GM03348 (cell line): ENCODE measurements at regions not wholly inside any gene's neighbourhood (a gene's known extent, or its start where the extent isn't known, plus 50 kb on each side); places are given as distances from the start of the nearest gene placed in this dataset.
A peak's percentile ranks its signal among the peaks of the same experiment; 100 is the strongest.

Source experiments
- DNase-seq: peaks from one replicate; pipeline ENCODE4 v3.0.0; 2012; ENCODE audit warnings: low spot score

DNA sequence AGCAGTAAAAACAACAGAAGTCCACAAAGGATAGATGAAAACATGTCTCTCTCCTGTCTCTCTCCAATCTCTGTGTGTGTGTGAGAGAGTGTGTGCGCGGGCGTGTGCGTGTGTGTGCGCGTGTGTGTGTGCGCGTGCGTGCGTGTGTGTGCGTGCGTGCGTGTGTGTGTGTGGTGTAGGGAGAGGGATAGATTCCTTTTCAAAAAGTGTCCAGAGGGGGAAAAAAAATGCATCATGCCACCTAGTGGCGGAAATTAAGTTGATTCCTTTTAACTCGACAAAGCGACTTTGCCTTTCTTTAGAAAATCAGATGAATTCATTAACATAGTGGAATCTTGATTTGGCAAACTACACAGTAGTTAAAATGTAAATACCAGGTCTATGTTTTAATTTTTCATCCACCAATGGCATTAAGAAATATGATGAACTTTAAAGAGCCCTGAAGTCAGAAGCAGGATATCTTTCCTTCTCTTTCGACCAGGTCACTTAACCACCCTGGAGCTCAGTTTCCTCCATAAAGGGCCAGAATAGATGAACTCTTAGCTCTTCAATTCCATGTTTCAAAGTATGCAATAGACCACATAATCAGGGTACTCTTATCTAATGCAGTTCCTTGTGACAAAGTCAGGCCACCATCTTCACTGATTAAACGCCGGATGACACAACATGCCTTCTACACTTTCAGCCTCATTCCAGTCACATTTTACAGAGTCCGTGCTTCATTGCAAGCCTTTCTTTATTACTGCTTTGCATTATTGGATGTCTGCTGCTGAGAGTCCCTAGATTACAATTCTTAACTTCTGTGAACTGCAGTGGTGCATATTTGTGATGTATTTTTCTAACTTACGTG, 162.8 kb downstream of the FBXO8 start:
- peak; percentile 80 for DNase-seq

DNA sequence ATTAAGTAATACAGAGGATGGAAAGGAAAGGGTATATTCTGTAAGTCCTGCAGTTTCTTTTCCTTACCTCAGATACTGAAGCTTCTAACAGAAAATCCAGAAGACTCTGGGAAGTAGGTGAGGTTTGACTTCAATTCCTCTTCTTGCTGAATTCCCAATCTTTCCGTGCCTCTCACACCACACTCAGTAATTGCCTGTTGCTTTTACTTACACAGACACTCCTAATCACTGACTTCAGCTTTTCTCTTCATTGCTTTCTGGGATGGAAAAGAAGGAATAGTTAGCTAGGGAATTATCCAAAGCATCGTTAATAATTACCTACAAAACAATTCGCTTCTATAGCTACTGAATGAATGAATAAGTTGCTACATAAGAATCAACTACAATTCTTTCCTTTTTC, 163.6 kb downstream of the FBXO8 start:
- DNase-seq = no peak

DNA sequence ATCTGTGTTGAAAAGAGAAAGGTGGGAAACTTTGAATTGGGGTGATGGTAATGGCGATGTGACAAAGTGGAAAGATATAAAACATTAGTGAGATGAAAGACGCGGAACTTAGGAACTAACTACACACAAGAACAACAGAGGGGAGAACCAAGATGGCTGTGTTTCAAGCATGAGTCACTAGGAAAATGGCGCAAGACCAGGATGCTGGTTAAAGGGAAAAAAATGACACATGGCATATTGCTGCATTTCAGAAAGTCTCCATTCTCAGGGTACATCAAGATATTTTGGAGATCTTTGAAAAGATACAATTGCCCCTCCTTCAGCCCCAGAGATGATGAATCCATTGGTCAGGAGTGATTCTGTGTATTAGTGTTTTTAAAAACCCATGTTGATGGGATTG, 164.4 kb downstream of the FBXO8 start:
- peak; percentile 51 for DNase-seq

- DNase-seq = no peak
Measured at GRCh38 chr4:174118171-174118570, 165.3 kb downstream of the FBXO8 start.

DNA sequence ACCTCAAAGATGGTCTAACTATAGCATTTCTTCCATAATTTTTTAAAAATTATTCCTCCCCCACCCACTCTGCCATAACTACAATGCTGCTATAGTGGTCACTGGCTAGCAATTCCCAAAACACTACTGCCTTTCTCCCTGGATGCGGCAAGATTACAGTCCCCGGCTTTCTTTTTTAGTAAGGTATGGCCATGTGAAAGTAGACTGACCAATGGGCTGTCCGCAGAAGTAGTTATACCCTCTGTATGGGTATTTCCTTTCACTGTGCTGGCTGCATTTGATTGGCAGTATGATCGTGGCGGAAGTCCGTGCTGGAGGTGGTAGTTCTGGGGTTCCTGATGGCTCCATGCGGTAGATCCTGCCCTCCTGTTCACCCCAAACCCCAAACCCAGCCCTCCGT, 166.0 kb downstream of the FBXO8 start:
- DNase-seq = no peak

DNA sequence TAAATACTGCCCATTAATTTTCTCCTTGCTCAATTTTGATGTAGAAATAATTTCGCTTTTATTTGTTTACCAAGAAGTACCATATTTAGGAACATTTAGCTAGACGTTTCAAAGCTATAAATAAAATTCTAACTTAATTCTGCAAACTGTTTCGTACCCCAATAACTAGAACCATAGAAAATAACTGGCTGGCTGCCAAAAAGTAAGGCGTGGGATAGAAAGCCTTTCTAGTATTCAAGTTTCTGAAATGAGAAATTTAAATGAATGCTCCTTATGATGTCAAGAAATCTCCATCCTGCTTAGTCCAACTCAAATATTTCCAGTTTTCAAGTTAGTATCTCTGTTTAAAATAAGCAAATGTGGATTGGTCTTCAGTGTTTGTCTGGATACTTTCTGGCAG, 167.4 kb downstream of the FBXO8 start:
- DNase-seq = no peak

DNA sequence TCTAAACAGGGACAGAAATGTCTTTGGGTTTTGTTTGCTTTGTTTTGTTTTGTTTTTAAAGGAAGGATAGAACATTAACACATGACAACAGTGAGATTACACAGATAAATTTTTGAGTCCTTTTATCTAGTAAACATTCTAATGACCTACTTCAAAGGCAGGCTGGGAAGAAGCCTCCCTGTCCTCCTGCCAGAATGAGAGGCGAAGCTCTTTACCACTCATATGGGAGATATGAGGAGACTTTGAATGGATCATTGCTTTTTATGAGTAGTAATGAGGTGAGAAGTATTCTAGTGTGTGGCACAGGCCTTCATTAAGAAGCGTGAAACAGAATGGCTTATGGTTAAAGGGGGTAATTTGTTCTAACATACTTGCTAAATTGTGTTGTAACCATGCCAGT, 172.0 kb downstream of the FBXO8 start:
- DNase-seq = no peak

GRCh38 chr4:174110180-174110579, 173.3 kb downstream of the FBXO8 start:
- no peak for DNase-seq

- DNase-seq = no peak
Measured at GRCh38 chr4:174107746-174108354, 175.6 kb downstream of the FBXO8 start.

DNA sequence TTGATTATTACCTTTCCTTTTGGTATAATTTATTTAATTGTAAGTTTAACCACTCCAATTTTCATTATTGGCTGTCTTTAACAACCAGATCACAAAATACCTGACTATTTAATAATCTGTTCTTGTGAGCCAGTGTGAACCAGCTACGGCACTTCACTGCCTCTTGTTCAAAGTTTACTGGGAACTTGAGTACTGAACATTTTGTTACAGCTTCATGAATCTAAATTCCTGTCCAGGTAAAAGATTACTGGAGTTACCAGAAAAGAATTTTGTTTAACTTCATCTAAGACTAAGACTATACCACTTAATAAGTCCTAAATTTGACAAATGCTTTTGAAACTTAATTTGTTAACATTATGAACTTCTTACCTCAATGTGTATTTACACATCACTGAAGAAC, 178.3 kb downstream of the FBXO8 start:
- DNase-seq = no peak

- no peak for DNase-seq
Measured at GRCh38 chr4:174100910-174101309, 182.6 kb downstream of the FBXO8 start.

GRCh38 chr4:174099712-174100111, 183.8 kb downstream of the FBXO8 start:
- DNase-seq = no peak

- DNase-seq = no peak
Measured at GRCh38 chr4:174096999-174097398, 186.5 kb downstream of the FBXO8 start.

DNA sequence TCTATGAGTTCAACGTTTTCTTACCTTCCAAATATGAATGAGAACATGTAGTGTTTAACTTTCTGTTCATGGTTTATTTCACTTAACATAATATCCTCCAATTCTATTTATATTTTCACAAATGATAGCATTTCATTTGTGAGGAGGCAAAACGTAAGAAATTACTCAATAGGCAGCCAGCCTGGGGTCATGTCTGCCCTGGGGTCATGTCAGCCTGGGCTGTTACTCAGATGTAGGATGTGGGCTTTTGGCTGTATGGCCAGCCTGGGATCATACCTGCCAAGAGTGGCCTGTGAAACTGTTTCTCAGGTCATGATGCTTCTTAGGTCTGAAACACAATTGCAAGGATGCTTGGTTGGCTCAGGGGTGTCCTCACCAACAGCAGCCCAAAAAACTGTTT, 187.0 kb downstream of the FBXO8 start:
- no peak for DNase-seq

GRCh38 chr4:174091130-174091529, 192.3 kb downstream of the FBXO8 start:
- DNase-seq = no peak

DNA sequence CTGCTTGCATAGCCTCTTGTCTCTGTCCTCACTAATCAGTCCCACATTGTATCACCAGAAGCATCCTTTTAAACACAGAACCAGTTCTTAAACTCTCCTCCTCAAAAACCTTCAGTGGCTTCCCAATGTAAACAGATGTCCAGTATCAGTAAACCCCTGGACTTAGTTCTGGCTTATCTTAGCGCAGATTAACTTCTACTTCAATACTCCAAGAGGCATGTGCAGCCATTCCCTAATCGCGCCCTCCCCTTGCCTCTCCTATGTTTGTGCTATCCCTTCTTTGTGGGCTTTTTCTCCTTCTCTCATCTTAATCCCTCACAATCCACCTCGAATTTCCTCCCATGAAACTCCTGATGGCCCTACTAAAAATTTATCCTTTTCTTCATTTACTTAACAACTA, 193.8 kb downstream of the FBXO8 start:
- no peak for DNase-seq

DNA sequence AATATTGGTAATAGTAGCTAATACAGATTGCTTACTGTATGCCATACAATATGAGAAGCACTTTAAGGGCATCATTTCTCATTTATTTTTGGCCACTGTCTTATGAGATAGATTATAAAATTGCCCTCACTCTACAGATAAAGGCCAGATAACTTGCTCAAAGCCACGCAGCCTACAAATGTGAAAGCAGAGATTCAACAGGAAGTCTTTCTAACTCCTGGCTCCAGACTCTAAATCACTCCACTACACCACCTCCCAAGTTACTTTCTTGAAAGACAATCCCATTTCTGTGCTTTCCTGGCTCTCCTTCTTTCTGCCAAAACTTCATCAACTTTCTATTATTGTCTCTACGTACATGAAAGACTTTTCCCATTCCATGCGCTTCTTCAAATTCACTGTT, 194.7 kb downstream of the FBXO8 start:
- no peak for DNase-seq

DNA sequence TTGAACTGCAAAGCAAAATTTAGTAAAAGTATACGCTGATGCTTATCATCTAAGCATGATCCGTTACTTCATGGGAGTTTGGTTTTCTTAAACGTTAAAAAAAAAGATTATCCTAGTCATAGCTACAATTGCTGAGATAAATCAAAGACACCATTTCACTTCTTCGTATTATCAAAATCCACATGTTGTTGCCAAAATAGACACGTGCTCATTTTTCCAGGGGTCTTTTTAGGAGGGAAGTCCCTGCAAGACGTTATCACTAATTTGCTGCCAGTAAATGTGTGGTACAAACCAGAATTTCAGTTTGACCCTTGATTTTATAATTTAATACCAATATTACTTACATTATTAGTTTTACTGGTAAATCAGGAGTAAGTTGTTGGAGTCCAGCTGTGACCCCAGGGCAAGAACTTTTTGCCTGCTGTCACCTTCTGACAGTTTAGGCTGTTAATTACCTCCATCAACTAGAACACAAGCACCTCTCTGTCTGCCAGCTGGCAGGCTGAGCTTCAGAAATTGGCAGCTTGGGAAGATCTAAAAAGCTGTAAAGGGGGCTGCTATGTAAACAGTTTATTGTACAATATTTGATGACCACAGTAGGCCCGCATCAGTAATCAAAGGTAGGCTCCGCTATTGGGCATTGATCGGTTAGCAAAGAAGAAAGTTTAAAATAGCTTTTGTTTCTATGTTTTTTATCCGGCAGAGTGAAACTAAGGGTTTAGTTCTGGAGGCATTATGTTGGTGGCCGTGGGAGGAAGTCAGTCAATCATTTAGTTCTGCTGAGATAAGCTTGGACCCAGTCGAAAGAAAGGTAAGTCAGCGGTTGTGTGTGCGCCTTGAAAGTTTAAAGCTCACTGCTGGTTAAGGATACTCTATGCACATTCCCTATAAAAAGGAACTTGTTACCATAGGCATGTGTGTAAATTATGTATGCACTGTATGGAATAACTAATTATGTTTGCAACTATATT, 196.4 kb downstream of the FBXO8 start:
- no peak for DNase-seq

GRCh38 chr4:174084981-174085380, 198.5 kb downstream of the FBXO8 start:
- DNase-seq = no peak

GRCh38 chr4:174084542-174084941, 198.9 kb downstream of the FBXO8 start:
- no peak for DNase-seq

DNA sequence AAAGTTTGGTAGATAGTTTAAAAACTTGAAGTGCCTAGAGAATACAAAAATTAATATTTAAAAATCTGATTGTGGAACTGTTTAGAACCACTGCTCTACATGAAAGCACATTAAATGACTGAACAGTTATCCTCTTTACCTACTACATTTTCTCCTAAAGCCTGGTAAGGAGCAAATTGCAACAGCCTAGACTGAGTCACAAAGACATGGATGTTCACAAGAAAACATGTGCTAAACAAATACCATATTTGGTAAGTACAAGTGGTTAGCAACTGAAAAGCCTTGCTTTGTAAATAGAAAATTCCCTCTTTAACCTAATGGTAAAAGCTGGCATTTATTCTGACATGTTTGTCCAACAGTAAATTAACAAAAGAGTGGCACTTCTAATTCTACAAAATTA, 203.1 kb downstream of the FBXO8 start:
- no peak for DNase-seq

- no peak for DNase-seq
Measured at GRCh38 chr4:174071595-174071994, 211.9 kb downstream of the FBXO8 start.
